ENCODE measurements at regions not wholly inside any gene's neighbourhood (a gene's known extent, or its start where the extent isn't known, plus 50 kb on each side); places are given as distances from the start of the nearest gene placed in this dataset.

DNA sequence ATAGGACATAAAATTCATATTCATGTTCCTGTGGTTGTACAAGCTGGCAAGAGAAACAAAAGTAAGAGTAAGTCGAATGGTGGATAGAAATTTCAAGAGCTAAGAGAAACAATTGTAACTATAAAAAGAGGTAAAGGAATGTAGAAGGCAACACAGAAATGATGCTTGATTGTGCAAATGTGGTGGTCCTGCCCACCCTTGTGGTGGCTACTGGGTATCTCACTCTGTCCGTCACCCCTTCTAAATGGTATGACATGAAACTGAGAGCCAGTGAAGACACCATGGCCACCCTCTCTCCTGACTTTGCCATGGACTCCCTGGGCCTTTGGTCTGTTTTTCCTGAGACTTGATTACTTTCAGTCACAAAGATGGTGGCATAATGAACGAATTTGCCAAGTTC, 925.9 kb upstream of the SLITRK6 start:
- peaks cover 15% of the 10 kb centered on the region for H3K4me1 ChIP-seq (ENCODE audit: insufficient read depth, low read length, severe bottlenecking)
- H2AFZ ChIP-seq (ENCODE audit: low read length), result no peak overlapping the region
- H3K27ac ChIP-seq (ENCODE audit: low read depth, low read length, poor library complexity, severe bottlenecking), result no peak overlapping the region
- H3K36me3 ChIP-seq (ENCODE audit: insufficient read depth, low read length), result no peaks in the 10 kb centered on the region
- no peak overlapping the region for H3K9ac ChIP-seq (ENCODE audit: low read length)
- no peak overlapping the region for H3K4me3 ChIP-seq (ENCODE audit: low read depth, low read length, poor library complexity, severe bottlenecking)
- H3K27me3 ChIP-seq (ENCODE audit: insufficient read depth, low read length), result no peaks in the 10 kb centered on the region
- no peaks in the 10 kb centered on the region for H3F3A ChIP-seq (ENCODE audit: insufficient read depth, low read length)
- H3K9me3 ChIP-seq (ENCODE audit: low read length), result no peaks in the 10 kb centered on the region
- H4K20me1 ChIP-seq (ENCODE audit: insufficient read depth, low read length), result no peaks in the 10 kb centered on the region
- H3K9me2 ChIP-seq (ENCODE audit: low read depth, low read length), result no peaks in the 10 kb centered on the region
- no peaks in the 10 kb centered on the region for H3K79me2 ChIP-seq (ENCODE audit: insufficient read depth, low read length)
- TF ChIP-seq EZH2 (IDR thresholded peaks at IDR 0.05; ENCODE audit: borderline replicate concordance, low read length), result no peak
- TF ChIP-seq, protein P1, sequence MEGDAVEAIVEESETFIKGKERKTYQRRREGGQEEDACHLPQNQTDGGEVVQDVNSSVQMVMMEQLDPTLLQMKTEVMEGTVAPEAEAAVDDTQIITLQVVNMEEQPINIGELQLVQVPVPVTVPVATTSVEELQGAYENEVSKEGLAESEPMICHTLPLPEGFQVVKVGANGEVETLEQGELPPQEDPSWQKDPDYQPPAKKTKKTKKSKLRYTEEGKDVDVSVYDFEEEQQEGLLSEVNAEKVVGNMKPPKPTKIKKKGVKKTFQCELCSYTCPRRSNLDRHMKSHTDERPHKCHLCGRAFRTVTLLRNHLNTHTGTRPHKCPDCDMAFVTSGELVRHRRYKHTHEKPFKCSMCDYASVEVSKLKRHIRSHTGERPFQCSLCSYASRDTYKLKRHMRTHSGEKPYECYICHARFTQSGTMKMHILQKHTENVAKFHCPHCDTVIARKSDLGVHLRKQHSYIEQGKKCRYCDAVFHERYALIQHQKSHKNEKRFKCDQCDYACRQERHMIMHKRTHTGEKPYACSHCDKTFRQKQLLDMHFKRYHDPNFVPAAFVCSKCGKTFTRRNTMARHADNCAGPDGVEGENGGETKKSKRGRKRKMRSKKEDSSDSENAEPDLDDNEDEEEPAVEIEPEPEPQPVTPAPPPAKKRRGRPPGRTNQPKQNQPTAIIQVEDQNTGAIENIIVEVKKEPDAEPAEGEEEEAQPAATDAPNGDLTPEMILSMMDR (IDR thresholded peaks at IDR 0.05; ENCODE audit: low read length), result peak; percentile 74
- no peak overlapping the region for H3K4me2 ChIP-seq (ENCODE audit: low read length)

DNA sequence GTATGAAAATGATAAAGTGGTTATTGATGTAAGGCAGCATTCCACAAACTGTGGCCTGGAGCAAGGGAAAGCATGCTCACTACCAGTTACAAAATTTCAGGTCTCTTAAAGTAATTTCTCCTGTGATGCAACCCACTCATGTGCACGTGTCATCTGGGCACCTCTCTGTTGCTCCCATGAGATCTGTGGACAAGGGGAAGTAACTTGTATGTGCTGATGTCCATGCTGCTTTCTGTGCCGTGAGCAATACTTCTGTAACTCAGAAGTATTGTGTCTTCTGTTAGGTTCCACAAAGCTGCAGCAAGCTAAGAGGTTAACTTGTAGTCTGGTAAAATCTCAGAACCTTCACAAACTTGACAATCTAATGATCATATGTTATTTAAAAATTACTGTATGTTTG, 930.0 kb upstream of the SLITRK6 start:
- no peak overlapping the region for H2AFZ ChIP-seq (ENCODE audit: low read length)

DNA sequence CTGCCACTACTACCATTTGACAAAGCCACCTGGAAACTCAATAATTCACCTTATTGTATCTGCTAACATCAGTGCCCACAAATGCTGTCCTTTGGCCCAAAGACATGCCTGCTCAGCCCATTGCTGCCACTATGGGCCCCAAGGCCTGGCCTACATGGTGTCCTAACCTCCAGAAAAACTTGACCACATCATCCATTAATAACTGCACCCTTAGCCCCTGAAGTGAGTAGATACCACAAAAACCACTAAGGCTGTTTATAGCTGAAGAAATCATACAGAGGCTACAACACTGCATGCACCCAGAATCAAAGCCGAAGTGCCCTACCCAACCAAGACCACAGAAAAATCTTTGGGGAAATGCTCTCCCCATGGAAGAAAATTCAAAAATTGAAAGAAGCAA, 932.8 kb upstream of the SLITRK6 start:
- no peaks in the 10 kb centered on the region for H3K36me3 ChIP-seq (ENCODE audit: insufficient read depth, low read length)
- no peak overlapping the region for H3K9ac ChIP-seq (ENCODE audit: low read length)
- no peak overlapping the region for H3K4me3 ChIP-seq (ENCODE audit: low read depth, low read length, poor library complexity, severe bottlenecking)
- peaks cover 7% of the 10 kb centered on the region for H3K4me1 ChIP-seq (ENCODE audit: insufficient read depth, low read length, severe bottlenecking)
- no peaks in the 10 kb centered on the region for H3K9me2 ChIP-seq (ENCODE audit: low read depth, low read length)
- H4K20me1 ChIP-seq (ENCODE audit: insufficient read depth, low read length), result no peaks in the 10 kb centered on the region
- H3K9me3 ChIP-seq (ENCODE audit: low read length), result no peaks in the 10 kb centered on the region
- no peaks in the 10 kb centered on the region for H3K79me2 ChIP-seq (ENCODE audit: insufficient read depth, low read length)
- H2AFZ ChIP-seq (ENCODE audit: low read length), result no peak overlapping the region
- no peak overlapping the region for H3K27ac ChIP-seq (ENCODE audit: low read depth, low read length, poor library complexity, severe bottlenecking)
- no peak for TF ChIP-seq EZH2 (IDR thresholded peaks at IDR 0.05; ENCODE audit: borderline replicate concordance, low read length)
- TF ChIP-seq, protein P1 (IDR thresholded peaks at IDR 0.05; ENCODE audit: low read length), result no peak
- H3K4me2 ChIP-seq (ENCODE audit: low read length), result no peak overlapping the region
- H3F3A ChIP-seq (ENCODE audit: insufficient read depth, low read length), result no peaks in the 10 kb centered on the region
- H3K27me3 ChIP-seq (ENCODE audit: insufficient read depth, low read length), result no peaks in the 10 kb centered on the region

More for the DNA sequence above, 930.0 kb upstream of the SLITRK6 start:
- Histone ChIP-seq H3K4me2 (ENCODE audit: low read length) (no peak overlapping the region), H3K9me3 (ENCODE audit: low read length) (no peaks in the 10 kb centered on the region), H3K4me1 (ENCODE audit: insufficient read depth, low read length, severe bottlenecking) (peaks cover 15% of the 10 kb centered on the region), H3F3A (ENCODE audit: insufficient read depth, low read length) (no peaks in the 10 kb centered on the region), H3K36me3 (ENCODE audit: insufficient read depth, low read length) (no peaks in the 10 kb centered on the region), H4K20me1 (ENCODE audit: insufficient read depth, low read length) (no peaks in the 10 kb centered on the region), H3K27ac (ENCODE audit: low read depth, low read length, poor library complexity, severe bottlenecking) (no peak overlapping the region), H3K9me2 (ENCODE audit: low read depth, low read length) (no peaks in the 10 kb centered on the region), H3K9ac (ENCODE audit: low read length) (no peak overlapping the region), H3K27me3 (ENCODE audit: insufficient read depth, low read length) (no peaks in the 10 kb centered on the region), H3K79me2 (ENCODE audit: insufficient read depth, low read length) (no peaks in the 10 kb centered on the region), H3K4me3 (ENCODE audit: low read depth, low read length, poor library complexity, severe bottlenecking) (no peak overlapping the region)
- TF ChIP-seq, protein P1 (IDR thresholded peaks at IDR 0.05; ENCODE audit: low read length), result no peak
- no peak for TF ChIP-seq EZH2 (IDR thresholded peaks at IDR 0.05; ENCODE audit: borderline replicate concordance, low read length)

Measured in OCI-LY1 (cell line).